ENCODE measurements at regions not wholly inside any gene's neighbourhood (a gene's known extent, or its start where the extent isn't known, plus 50 kb on each side); places are given as distances from the start of the nearest gene placed in this dataset.
A peak's percentile ranks its signal among the peaks of the same experiment; 100 is the strongest.
"Not testable (repeated sequence)": the region's sequence is repeated elsewhere in the genome, so short reads cannot be mapped to it uniquely, and the experiment has no call there.

DNA sequence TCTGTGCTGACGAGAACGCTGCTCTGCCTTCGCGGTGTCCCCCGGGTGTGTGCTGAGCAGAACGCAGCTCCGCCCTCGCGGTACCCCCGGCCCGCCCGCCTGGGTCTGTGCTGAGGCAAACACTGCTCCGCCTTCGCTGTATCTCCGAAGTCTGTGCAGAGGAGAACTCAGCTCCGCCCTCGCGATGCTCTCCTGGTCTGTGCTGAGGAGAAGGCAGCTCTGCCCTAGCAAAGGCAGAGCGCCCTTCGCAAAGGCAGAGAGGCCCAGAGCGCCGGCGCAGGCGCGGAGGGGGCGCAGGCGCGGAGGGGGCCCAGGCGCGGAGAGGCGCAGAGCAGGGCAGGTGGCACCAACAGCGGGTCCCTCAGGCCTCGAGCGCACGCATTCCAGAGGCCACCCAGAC lies 1503.6 kb downstream of the FOXD4L5 start:
- ATAC-seq: peak; percentile 88
- H3K9me2 ChIP-seq (replicated peaks; ENCODE audit: low read length); intact Hi-C loops (cut with micrococcal nuclease); CTCF ChIA-PET; H3K27ac ChIP-seq (ENCODE audit: low read length); H3K4me2 ChIP-seq (ENCODE audit: low read length); H4K20me1 ChIP-seq (ENCODE audit: low read length); H3F3A ChIP-seq (ENCODE audit: low read length, unreplicated experiment); BruUV-seq (replicated peaks); H3K9ac ChIP-seq (ENCODE audit: low read length); H3K36me3 ChIP-seq (ENCODE audit: low read depth, low read length); H3K79me2 ChIP-seq (ENCODE audit: low read length); H2AFZ ChIP-seq (ENCODE audit: low read length); H3K4me3 ChIP-seq (ENCODE audit: low read length); H3K4me1 ChIP-seq (ENCODE audit: insufficient read depth, low read length); H3K27me3 ChIP-seq (ENCODE audit: low read length); POLR2A ChIA-PET (ENCODE audit: unreplicated experiment); H3K9me3 ChIP-seq (ENCODE audit: low read length): not testable (repeated sequence)
- DNase-seq: peak; percentile 23

- H4K20me1 ChIP-seq (ENCODE audit: low read length); H3K27ac ChIP-seq (ENCODE audit: low read length); POLR2A ChIA-PET (ENCODE audit: unreplicated experiment); BruUV-seq (replicated peaks); intact Hi-C loops (cut with micrococcal nuclease); H3K4me3 ChIP-seq (ENCODE audit: low read length); H3K4me2 ChIP-seq (ENCODE audit: low read length); H3K9ac ChIP-seq (ENCODE audit: low read length); H2AFZ ChIP-seq (ENCODE audit: low read length); H3K9me3 ChIP-seq (ENCODE audit: low read length); H3K4me1 ChIP-seq (ENCODE audit: insufficient read depth, low read length); DNase-seq; H3K36me3 ChIP-seq (ENCODE audit: low read depth, low read length); H3K79me2 ChIP-seq (ENCODE audit: low read length); H3K27me3 ChIP-seq (ENCODE audit: low read length); H3K9me2 ChIP-seq (replicated peaks; ENCODE audit: low read length); CTCF ChIA-PET; ATAC-seq; H3F3A ChIP-seq (ENCODE audit: low read length, unreplicated experiment): not testable (repeated sequence)
Measured at GRCh38 chr9:63776220-63776619, 1508.8 kb downstream of the FOXD4L5 start.

DNA sequence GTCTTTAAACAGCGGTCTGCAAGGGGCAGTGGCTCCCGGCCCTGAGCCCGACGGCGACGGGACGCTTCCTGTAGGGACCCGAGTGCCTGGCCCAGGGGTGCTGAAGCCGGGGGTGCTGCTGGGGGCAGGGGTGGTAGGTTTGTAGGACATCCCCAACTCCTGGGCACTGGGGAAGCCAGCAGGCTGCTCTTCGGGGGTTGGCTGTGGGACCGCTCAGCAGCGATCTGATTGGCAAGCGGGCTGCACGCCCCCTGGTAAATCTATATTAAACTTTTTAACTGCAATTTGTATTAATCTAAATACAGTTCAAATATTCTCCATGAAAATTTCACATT lies 1510.0 kb downstream of the FOXD4L5 start:
- H3K4me1 ChIP-seq (ENCODE audit: insufficient read depth, low read length); H3K27ac ChIP-seq (ENCODE audit: low read length); DNase-seq; BruUV-seq (replicated peaks); H3K36me3 ChIP-seq (ENCODE audit: low read depth, low read length); H3K27me3 ChIP-seq (ENCODE audit: low read length); H3K9me3 ChIP-seq (ENCODE audit: low read length); H4K20me1 ChIP-seq (ENCODE audit: low read length); CTCF ChIA-PET; POLR2A ChIA-PET (ENCODE audit: unreplicated experiment); intact Hi-C loops (cut with micrococcal nuclease); H3K4me3 ChIP-seq (ENCODE audit: low read length); ATAC-seq; H3F3A ChIP-seq (ENCODE audit: low read length, unreplicated experiment); H2AFZ ChIP-seq (ENCODE audit: low read length); H3K4me2 ChIP-seq (ENCODE audit: low read length); H3K79me2 ChIP-seq (ENCODE audit: low read length); H3K9me2 ChIP-seq (replicated peaks; ENCODE audit: low read length); H3K9ac ChIP-seq (ENCODE audit: low read length): not testable (repeated sequence)

DNA sequence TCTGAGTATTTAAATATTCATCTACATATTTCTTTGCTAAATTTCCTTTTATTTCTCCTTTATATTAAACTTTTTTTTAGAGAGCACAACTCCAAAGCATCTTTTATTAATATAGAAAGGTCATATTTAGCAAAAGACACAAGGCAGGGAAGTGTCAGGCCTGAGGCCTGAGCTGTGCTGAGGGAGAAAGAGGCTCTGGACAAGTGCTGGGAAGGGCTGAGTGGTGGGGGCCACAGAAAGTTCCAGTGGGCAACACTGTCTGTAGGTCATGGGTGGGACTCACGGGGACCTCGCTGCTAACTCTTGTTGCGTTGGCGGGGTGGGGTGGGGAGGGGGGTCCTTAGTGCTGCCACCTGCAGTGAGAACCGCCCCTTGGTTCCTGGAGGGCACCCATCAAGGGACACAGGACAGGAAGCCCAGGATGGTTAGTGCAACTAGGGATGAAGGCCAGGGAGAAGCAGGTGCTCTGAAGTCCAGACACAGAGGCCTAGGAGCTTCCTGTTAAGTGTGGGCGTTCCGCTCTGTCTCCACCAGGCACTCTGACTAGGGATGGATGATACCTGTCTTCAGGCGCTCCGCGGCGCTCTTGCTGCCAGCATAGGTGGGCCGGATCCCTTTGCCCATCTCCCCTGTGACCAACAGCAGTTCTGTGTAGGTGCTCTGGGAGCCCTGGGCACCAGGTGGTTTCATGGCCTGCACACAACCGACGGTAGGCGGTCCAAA lies 1510.5 kb downstream of the FOXD4L5 start:
- H3K9me2 ChIP-seq (replicated peaks; ENCODE audit: low read length); intact Hi-C loops (cut with micrococcal nuclease); H3K4me1 ChIP-seq (ENCODE audit: insufficient read depth, low read length); H3K27me3 ChIP-seq (ENCODE audit: low read length); H3K4me3 ChIP-seq (ENCODE audit: low read length); H3K9ac ChIP-seq (ENCODE audit: low read length); H3K9me3 ChIP-seq (ENCODE audit: low read length); H4K20me1 ChIP-seq (ENCODE audit: low read length); H3K36me3 ChIP-seq (ENCODE audit: low read depth, low read length); H3F3A ChIP-seq (ENCODE audit: low read length, unreplicated experiment); H2AFZ ChIP-seq (ENCODE audit: low read length); ATAC-seq; BruUV-seq (replicated peaks); DNase-seq; H3K4me2 ChIP-seq (ENCODE audit: low read length); H3K27ac ChIP-seq (ENCODE audit: low read length); CTCF ChIA-PET; POLR2A ChIA-PET (ENCODE audit: unreplicated experiment); H3K79me2 ChIP-seq (ENCODE audit: low read length): not testable (repeated sequence)

GRCh38 chr9:63762230-63762629 lies 1522.8 kb downstream of the FOXD4L5 start:
- H3K36me3 ChIP-seq (ENCODE audit: low read depth, low read length); H3K4me2 ChIP-seq (ENCODE audit: low read length); H3K27me3 ChIP-seq (ENCODE audit: low read length); intact Hi-C loops (cut with micrococcal nuclease); H3K9me2 ChIP-seq (replicated peaks; ENCODE audit: low read length); CTCF ChIA-PET; H2AFZ ChIP-seq (ENCODE audit: low read length); H3K4me3 ChIP-seq (ENCODE audit: low read length); H3K9me3 ChIP-seq (ENCODE audit: low read length); H3K4me1 ChIP-seq (ENCODE audit: insufficient read depth, low read length); DNase-seq; H3K79me2 ChIP-seq (ENCODE audit: low read length); H3K27ac ChIP-seq (ENCODE audit: low read length); ATAC-seq; H3K9ac ChIP-seq (ENCODE audit: low read length); POLR2A ChIA-PET (ENCODE audit: unreplicated experiment); H4K20me1 ChIP-seq (ENCODE audit: low read length); H3F3A ChIP-seq (ENCODE audit: low read length, unreplicated experiment); BruUV-seq (replicated peaks): not testable (repeated sequence)

DNA sequence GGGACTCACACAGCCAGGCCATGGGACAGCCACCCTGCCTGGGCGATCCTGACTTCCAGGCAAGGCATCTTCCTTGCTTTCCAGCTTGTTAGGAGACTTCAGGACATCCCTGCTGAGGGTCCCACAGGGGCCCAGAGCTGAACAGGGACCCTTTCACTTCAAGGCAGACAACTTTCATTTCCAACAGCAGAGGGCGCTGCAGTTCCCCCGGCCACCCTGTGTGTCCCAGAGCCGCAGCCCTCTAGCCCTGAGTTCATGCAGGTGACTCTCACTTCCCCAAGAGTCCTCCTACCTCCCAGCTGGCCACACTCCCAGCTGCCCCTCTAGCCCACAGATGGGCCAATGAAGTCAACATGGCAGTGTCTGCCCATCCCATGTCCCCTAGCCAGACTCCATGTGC lies 1556.0 kb downstream of the FOXD4L5 start:
- DNase-seq; CTCF ChIA-PET; H3K27ac ChIP-seq (ENCODE audit: low read length); H3K4me2 ChIP-seq (ENCODE audit: low read length); H3K9me2 ChIP-seq (replicated peaks; ENCODE audit: low read length); H3K36me3 ChIP-seq (ENCODE audit: low read depth, low read length); intact Hi-C loops (cut with micrococcal nuclease); H3K9me3 ChIP-seq (ENCODE audit: low read length); H3K9ac ChIP-seq (ENCODE audit: low read length); H3K27me3 ChIP-seq (ENCODE audit: low read length); ATAC-seq; H2AFZ ChIP-seq (ENCODE audit: low read length); H3K79me2 ChIP-seq (ENCODE audit: low read length); H3F3A ChIP-seq (ENCODE audit: low read length, unreplicated experiment); H3K4me1 ChIP-seq (ENCODE audit: insufficient read depth, low read length); POLR2A ChIA-PET (ENCODE audit: unreplicated experiment); BruUV-seq (replicated peaks); H3K4me3 ChIP-seq (ENCODE audit: low read length); H4K20me1 ChIP-seq (ENCODE audit: low read length): not testable (repeated sequence)

Data from PC-3 (cell line).